CD14-positive monocyte (primary cell): ENCODE measurements at regions not wholly inside any gene's neighbourhood (a gene's known extent, or its start where the extent isn't known, plus 50 kb on each side); places are given as distances from the start of the nearest gene placed in this dataset.

Experiments
- DNase-seq, 3 donors: peaks; one replicate each; pipeline ENCODE4 v3.0.0-alpha.2; 2011 to 2022
- H2AFZ ChIP-seq: 2 replicates; pipeline ENCODE4 v1.6.0; 2012; ENCODE audit warnings: mild to moderate bottlenecking, low read depth, low read length, inconsistent platforms; ENCODE audit not compliant: insufficient read depth, poor library complexity, severe bottlenecking
- H3K27ac ChIP-seq, 2 donors: 1 replicate in 1 of 2; 2 replicates in 1 of 2; pipeline ENCODE4 v1.5.1; 2012 to 2013; ENCODE audit warnings: low read length in 2 of 2, control low read depth in 1 of 2, inconsistent platforms in 1 of 2, low read depth in 1 of 2, mild to moderate bottlenecking in 1 of 2
- H3K27me3 ChIP-seq, 2 donors: one replicate each; pipeline versions ENCODE4 v1.6.0 to v1.6.1; 2011 to 2013; ENCODE audit warnings: low read length in 2 of 2; ENCODE audit not compliant: control insufficient read depth in 2 of 2, insufficient read depth in 2 of 2
- H3K36me3 ChIP-seq, 2 donors: replicated peaks in 1 of 2; 1 replicate in 1 of 2; 2 replicates in 1 of 2; pipeline versions ENCODE4 v1.5.1 to v1.6.1; 2012 to 2013; ENCODE audit warnings: low read length in 2 of 2, control low read depth in 1 of 2, inconsistent platforms in 1 of 2, mild to moderate bottlenecking in 1 of 2; ENCODE audit not compliant: insufficient read depth in 2 of 2, control insufficient read depth in 1 of 2
- H3K4me1 ChIP-seq, 2 donors: 1 replicate in 1 of 2; 2 replicates in 1 of 2; pipeline versions ENCODE4 v1.5.1 to v1.6.1; 2012 to 2013; ENCODE audit warnings: low read length in 2 of 2, control low read depth in 1 of 2, inconsistent platforms in 1 of 2, mild to moderate bottlenecking in 1 of 2, moderate library complexity in 1 of 2; ENCODE audit not compliant: insufficient read depth in 2 of 2, control insufficient read depth in 1 of 2
- H3K4me2 ChIP-seq: replicated peaks from 2 replicates; pipeline ENCODE3; 2012; ENCODE audit warnings: low read length, moderate library complexity, mild to moderate bottlenecking; ENCODE audit not compliant: poor library complexity, severe bottlenecking; ENCODE audit errors: extremely low read depth
- H3K4me3 ChIP-seq, 3 experiments: fragments of 200-600 bp in 1 of 3; sonication (generic) in 1 of 3; replicated peaks in 1 of 3; 1 replicate in 2 of 3; 2 replicates in 1 of 3; pipeline ENCODE4 v1.5.1; 2011 to 2013; ENCODE audit warnings: low read length in 3 of 3, mild to moderate bottlenecking in 3 of 3, control low read depth in 2 of 3, low read depth in 2 of 3, inconsistent platforms in 1 of 3, moderate library complexity in 1 of 3
- H3K79me2 ChIP-seq: 2 replicates; pipeline ENCODE4 v1.6.0; 2012; ENCODE audit warnings: mild to moderate bottlenecking, control low read depth, inconsistent platforms, low read length, moderate library complexity; ENCODE audit not compliant: insufficient read depth
- H3K9ac ChIP-seq: 2 replicates; pipeline ENCODE4 v1.6.0; 2017; ENCODE audit warnings: low read length, mild to moderate bottlenecking; ENCODE audit not compliant: insufficient read depth, poor library complexity, severe bottlenecking
- H3K9me3 ChIP-seq, 2 donors: replicated peaks in 1 of 2; 1 replicate in 1 of 2; 2 replicates in 1 of 2; pipeline versions ENCODE4 v1.5.1 to v1.6.1; 2012 to 2013; ENCODE audit warnings: low read length in 2 of 2, control low read depth in 1 of 2; ENCODE audit not compliant: control insufficient read depth in 1 of 2, insufficient read depth in 1 of 2
- H4K20me1 ChIP-seq: 2 replicates; pipeline ENCODE4 v1.6.0; 2012; ENCODE audit warnings: mild to moderate bottlenecking, low read length, control low read depth, moderate library complexity; ENCODE audit not compliant: insufficient read depth
- H3K27ac Mint-ChIP-seq, 7 donors: one replicate each; pipeline ENCODE4 v1.8.0; 2020; ENCODE audit warnings: mild to moderate bottlenecking in 7 of 7, mixed read lengths in 7 of 7, moderate library complexity in 6 of 7, inconsistent platforms in 2 of 7
- H3K27me3 Mint-ChIP-seq, 3 donors: one replicate each; pipeline ENCODE4 v1.8.0; 2021 to 2022; ENCODE audit warnings: low read depth in 3 of 3, mild to moderate bottlenecking in 3 of 3, mixed read lengths in 3 of 3, moderate library complexity in 3 of 3, inconsistent platforms in 1 of 3
- H3K36me3 Mint-ChIP-seq, 2 donors: one replicate each; pipeline ENCODE4 v1.8.0; 2020; ENCODE audit warnings: mixed read lengths in 2 of 2, inconsistent platforms in 1 of 2, mild to moderate bottlenecking in 1 of 2
- H3K4me1 Mint-ChIP-seq: one replicate; pipeline ENCODE4 v1.8.0; 2020; ENCODE audit warnings: mild to moderate bottlenecking, mixed read lengths
- H3K4me3 Mint-ChIP-seq, 2 donors: one replicate each; pipeline ENCODE4 v1.8.0; 2020; ENCODE audit warnings: mild to moderate bottlenecking in 2 of 2, mixed read lengths in 2 of 2, moderate library complexity in 1 of 2
- H3K9me3 Mint-ChIP-seq, 7 donors: one replicate each; pipeline ENCODE4 v1.8.0; 2020 to 2022; ENCODE audit warnings: mixed read lengths in 7 of 7, mild to moderate bottlenecking in 6 of 7, moderate library complexity in 6 of 7, inconsistent platforms in 2 of 7
- CTCF ChIP-seq: fragments of 200-600 bp; IDR thresholded peaks from one replicate; pipeline ENCODE4 v1.8.0; 2022; ENCODE audit warnings: antibody characterized with exemption, mild to moderate bottlenecking
- WGBS: methylation state at CpG from one replicate; pipeline ENCODE4 v1.1.5; 2013; ENCODE audit warnings: missing lambda C conversion rate; ENCODE audit not compliant: insufficient coverage; 5-methylcytosine and 5-hydroxymethylcytosine counted together
- intact Hi-C, 2 donors: fragments of 100-400 bp; cut with micrococcal nuclease; formaldehyde crosslinking; loops; one replicate each; pipeline versions ENCODE4 v1.15.0 to v1.15.1; 2023

- Mint-ChIP-seq H3K27ac (peak overlapping the region in 1 of 7 donors; percentile 55), H3K27me3 (peaks cover 2 to 6% (median 5%) of the 10 kb centered on the region in 3 donors), H3K9me3 (peaks cover 0 to 1% (median 0%) of the 10 kb centered on the region in 7 donors), H3K4me3 (no peak overlapping the region), H3K36me3 (no peaks in the 10 kb centered on the region), H3K4me1 (no peaks in the 10 kb centered on the region)
- intact Hi-C loops = no loop called here
- Histone ChIP-seq H3K27ac (no peak overlapping the region), H3K27me3 (no peaks in the 10 kb centered on the region), H3K79me2 (no peaks in the 10 kb centered on the region), H4K20me1 (no peaks in the 10 kb centered on the region), H3K4me2 (no peak overlapping the region), H3K9me3 (no peaks in the 10 kb centered on the region), H3K4me3 (no peak overlapping the region), H2AFZ (no peak overlapping the region), H3K36me3 (no peaks in the 10 kb centered on the region), H3K4me1 (no peaks in the 10 kb centered on the region), H3K9ac (no peak overlapping the region)
- TF ChIP-seq CTCF = no peak
- WGBS = 95% methylated on average over 8 of the region's 11 CpGs
- DNase-seq = no peak
Observed at GRCh38 chr5:133902511-133903118, 65.8 kb downstream of the C5orf15 start.

GRCh38 chr5:133900534-133901270, 67.7 kb downstream of the C5orf15 start:
- H2AFZ ChIP-seq = no peak overlapping the region
- 95% methylated on average over 5 of the region's 15 CpGs for WGBS
- H3K4me1 ChIP-seq = no peaks in the 10 kb centered on the region
- no peaks in the 10 kb centered on the region for H3K36me3 Mint-ChIP-seq
- no peaks in the 10 kb centered on the region for H3K9me3 ChIP-seq
- intact Hi-C loops = no loop called here
- H3K4me2 ChIP-seq = no peak overlapping the region
- peaks cover 4 to 8% (median 5%) of the 10 kb centered on the region in 3 donors for H3K27me3 Mint-ChIP-seq
- H3K36me3 ChIP-seq = no peaks in the 10 kb centered on the region
- H3K4me3 ChIP-seq = no peak overlapping the region
- no peak overlapping the region for H3K9ac ChIP-seq
- H3K4me1 Mint-ChIP-seq = no peaks in the 10 kb centered on the region
- H3K27me3 ChIP-seq = no peaks in the 10 kb centered on the region
- H3K79me2 ChIP-seq = no peaks in the 10 kb centered on the region
- no peaks in the 10 kb centered on the region for H4K20me1 ChIP-seq
- no peak overlapping the region for H3K27ac Mint-ChIP-seq
- no peak overlapping the region for H3K4me3 Mint-ChIP-seq
- H3K27ac ChIP-seq = no peak overlapping the region
- peaks cover 0 to 1% (median 0%) of the 10 kb centered on the region in 7 donors for H3K9me3 Mint-ChIP-seq
- DNase-seq = no peak
- no peak for TF ChIP-seq CTCF
